Esophagus muscularis mucosa (tissue), 4 donors: ENCODE measurements at regions not wholly inside any gene's neighbourhood (a gene's known extent, or its start where the extent isn't known, plus 50 kb on each side); places are given as distances from the start of the nearest gene placed in this dataset.
A peak's percentile ranks its signal among the peaks of the same experiment; 100 is the strongest.
"Not testable (repeated sequence)": the region's sequence is repeated elsewhere in the genome, so short reads cannot be mapped to it uniquely, and the experiment has no call there.

ENCODE experiments used
- DNase-seq: peaks from one replicate; pipeline ENCODE4 v3.0.0-alpha.2; 2017; ENCODE audit errors: extremely low spot score
- H3K27ac ChIP-seq, 4 donors: fragments of 200-600 bp; sonication (generic); replicated peaks in 1 of 4; 1 replicate in 3 of 4; 2 replicates in 1 of 4; pipeline ENCODE4 v1.5.1; 2016 to 2019; ENCODE audit warnings: mild to moderate bottlenecking in 1 of 4
- H3K27me3 ChIP-seq, 4 donors: fragments of 200-600 bp; sonication (generic); one replicate each; pipeline versions ENCODE4 v1.5.1 to v1.6.0; 2016 to 2019
- H3K36me3 ChIP-seq, 4 donors: fragments of 200-600 bp; sonication (generic); one replicate each; pipeline ENCODE4 v1.5.1; 2016 to 2019
- H3K4me1 ChIP-seq, 4 donors: fragments of 200-600 bp; sonication (generic); one replicate each; pipeline ENCODE4 v1.5.1; 2016 to 2019
- H3K4me3 ChIP-seq, 4 donors: fragments of 200-600 bp; sonication (generic); 1 replicate in 2 of 4; 2 replicates in 2 of 4; pipeline ENCODE4 v1.5.1; 2016 to 2019; ENCODE audit warnings: mild to moderate bottlenecking in 4 of 4, moderate library complexity in 1 of 4
- H3K9me3 ChIP-seq, 4 donors: fragments of 200-600 bp; sonication (generic); 1 replicate in 3 of 4; 2 replicates in 1 of 4; pipeline ENCODE4 v1.5.1; 2016 to 2019
- EP300 ChIP-seq: sonication (generic); formaldehyde crosslinking; IDR thresholded peaks from one replicate; pipeline ENCODE4 v1.6.1; 2017; ENCODE audit warnings: antibody characterized with exemption
- POLR2A ChIP-seq: fragments of 450-650 bp; IDR thresholded peaks from one replicate; pipeline ENCODE4 v1.6.1; 2017; ENCODE audit warnings: antibody characterized with exemption, moderate library complexity, mild to moderate bottlenecking, low read depth
- POLR2AphosphoS5 ChIP-seq, 2 donors: sonication (generic); formaldehyde crosslinking; IDR thresholded peaks; one replicate each; pipeline ENCODE4 v1.6.1; 2017; ENCODE audit warnings: antibody characterized with exemption in 2 of 2
- WGBS: methylation state at CpG from one replicate; pipeline ENCODE4 v1.1.5; 2018; 5-methylcytosine and 5-hydroxymethylcytosine counted together
- intact Hi-C: fragments of 100-400 bp; cut with DNase I; formaldehyde crosslinking; loops from one replicate; pipeline ENCODE4 v1.15.1; 2023
- TF ChIP-seq, protein P1 (sequence below), 3 experiments: fragments of 200-600 bp in 2 of 3; fragments of 450-650 bp in 1 of 3; sonication (generic) in 2 of 3; IDR thresholded peaks; one replicate each; pipeline ENCODE4 v1.5.1; 2017 to 2019; ENCODE audit warnings: antibody characterized with exemption in 3 of 3, mild to moderate bottlenecking in 2 of 3, moderate library complexity in 1 of 3

DNA sequence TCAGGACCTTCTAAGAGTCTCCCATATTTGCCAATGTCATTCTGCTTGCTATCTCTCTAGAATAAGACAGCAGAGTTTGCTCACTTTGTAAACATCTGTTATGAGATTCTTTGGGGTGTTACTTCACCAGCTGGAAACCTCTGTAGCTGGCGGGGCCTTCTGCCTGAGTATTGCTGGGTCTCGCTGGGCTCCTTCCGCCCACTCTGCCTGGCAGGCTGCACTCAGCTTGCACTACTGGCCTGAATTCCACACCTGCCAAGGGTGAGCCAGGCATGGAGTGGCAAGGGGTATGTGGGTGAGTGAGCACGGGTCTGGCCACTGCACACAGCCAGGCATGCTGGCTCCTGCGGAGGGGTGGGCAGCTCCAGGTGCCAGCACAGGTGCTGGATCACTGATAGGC, 267.3 kb upstream of the PDE3A start:
- no peaks in the 10 kb centered on the region for H3K9me3 ChIP-seq
- WGBS: 75% methylated on average over 5 of the region's 5 CpGs
- TF ChIP-seq, protein P1, sequence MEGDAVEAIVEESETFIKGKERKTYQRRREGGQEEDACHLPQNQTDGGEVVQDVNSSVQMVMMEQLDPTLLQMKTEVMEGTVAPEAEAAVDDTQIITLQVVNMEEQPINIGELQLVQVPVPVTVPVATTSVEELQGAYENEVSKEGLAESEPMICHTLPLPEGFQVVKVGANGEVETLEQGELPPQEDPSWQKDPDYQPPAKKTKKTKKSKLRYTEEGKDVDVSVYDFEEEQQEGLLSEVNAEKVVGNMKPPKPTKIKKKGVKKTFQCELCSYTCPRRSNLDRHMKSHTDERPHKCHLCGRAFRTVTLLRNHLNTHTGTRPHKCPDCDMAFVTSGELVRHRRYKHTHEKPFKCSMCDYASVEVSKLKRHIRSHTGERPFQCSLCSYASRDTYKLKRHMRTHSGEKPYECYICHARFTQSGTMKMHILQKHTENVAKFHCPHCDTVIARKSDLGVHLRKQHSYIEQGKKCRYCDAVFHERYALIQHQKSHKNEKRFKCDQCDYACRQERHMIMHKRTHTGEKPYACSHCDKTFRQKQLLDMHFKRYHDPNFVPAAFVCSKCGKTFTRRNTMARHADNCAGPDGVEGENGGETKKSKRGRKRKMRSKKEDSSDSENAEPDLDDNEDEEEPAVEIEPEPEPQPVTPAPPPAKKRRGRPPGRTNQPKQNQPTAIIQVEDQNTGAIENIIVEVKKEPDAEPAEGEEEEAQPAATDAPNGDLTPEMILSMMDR (IDR thresholded peaks at IDR 0.05): no peak
- TF ChIP-seq EP300: no peak
- no peak for TF ChIP-seq POLR2AphosphoS5 (IDR thresholded peaks at IDR 0.05)
- TF ChIP-seq POLR2A: no peak
- intact Hi-C loops: no loop called here
- H3K36me3 ChIP-seq: no peaks in the 10 kb centered on the region
- H3K27me3 ChIP-seq: no peaks in the 10 kb centered on the region
- H3K27ac ChIP-seq: no peak overlapping the region
- H3K4me3 ChIP-seq: no peak overlapping the region
- H3K4me1 ChIP-seq: peaks cover 10 to 43% (median 41%) of the 10 kb centered on the region in 4 donors
- DNase-seq: no peak

DNA sequence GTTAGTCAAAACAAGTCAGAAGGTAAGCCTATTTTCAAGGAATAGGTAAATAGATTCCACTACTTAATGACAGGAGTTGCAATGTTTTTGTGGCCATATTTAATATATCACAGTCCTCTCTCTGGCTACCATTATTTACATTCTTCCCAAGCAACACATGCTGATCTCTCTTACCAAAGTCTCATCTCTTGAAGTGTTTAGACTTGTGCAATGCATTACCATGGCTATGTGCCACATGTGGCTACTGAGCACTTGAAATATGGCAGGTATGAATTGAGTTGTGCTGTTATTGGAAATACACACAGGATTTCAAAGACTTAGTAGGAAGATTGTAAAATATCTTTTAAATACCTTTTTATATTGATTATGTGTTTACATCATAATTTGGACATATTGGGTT, 262.4 kb upstream of the PDE3A start:
- Histone ChIP-seq H3K4me1 (peaks cover 13 to 36% (median 17%) of the 10 kb centered on the region in 4 donors), H3K4me3 (no peak overlapping the region), H3K27ac (no peak overlapping the region), H3K27me3 (no peaks in the 10 kb centered on the region), H3K9me3 (no peaks in the 10 kb centered on the region), H3K36me3 (no peaks in the 10 kb centered on the region)
- DNase-seq: no peak
- TF ChIP-seq EP300: no peak
- no peak for TF ChIP-seq POLR2A
- TF ChIP-seq, protein P1 (IDR thresholded peaks at IDR 0.05): no peak
- peak in 1 of 2 donors; percentile 27 for TF ChIP-seq POLR2AphosphoS5 (IDR thresholded peaks at IDR 0.05)
- intact Hi-C loops: no loop called here

DNA sequence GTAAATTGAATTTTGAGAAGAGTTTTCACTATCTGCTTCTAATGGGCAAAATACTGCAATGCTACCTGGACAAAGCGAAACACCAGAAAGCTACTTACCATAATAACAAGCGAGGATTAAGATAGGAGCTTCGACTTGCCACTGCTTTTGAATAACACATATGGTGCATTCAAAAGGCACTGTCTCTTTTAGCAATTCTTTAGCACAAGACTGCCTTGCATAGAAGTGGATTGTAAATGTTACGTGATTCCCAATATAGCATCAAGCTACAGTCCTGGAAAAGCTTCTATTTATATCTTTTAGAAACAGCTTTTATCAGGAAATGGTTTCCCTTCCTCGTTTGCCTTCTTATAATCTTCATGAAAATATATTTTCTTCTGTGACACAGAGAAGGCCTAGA, 258.7 kb upstream of the PDE3A start:
- Histone ChIP-seq H3K27ac (peak overlapping the region in 1 of 4 donors; percentile 17), H3K27me3 (no peaks in the 10 kb centered on the region), H3K4me1 (peaks cover 10 to 33% (median 12%) of the 10 kb centered on the region in 4 donors), H3K9me3 (no peaks in the 10 kb centered on the region), H3K36me3 (no peaks in the 10 kb centered on the region), H3K4me3 (no peak overlapping the region)
- intact Hi-C loops: no loop called here
- no peak for DNase-seq
- TF ChIP-seq EP300 (no peak), POLR2A (no peak), POLR2AphosphoS5 (IDR thresholded peaks at IDR 0.05) (no peak)
- TF ChIP-seq, protein P1 (IDR thresholded peaks at IDR 0.05): no peak
- WGBS: 65% methylated on average over 5 of the region's 5 CpGs

DNA sequence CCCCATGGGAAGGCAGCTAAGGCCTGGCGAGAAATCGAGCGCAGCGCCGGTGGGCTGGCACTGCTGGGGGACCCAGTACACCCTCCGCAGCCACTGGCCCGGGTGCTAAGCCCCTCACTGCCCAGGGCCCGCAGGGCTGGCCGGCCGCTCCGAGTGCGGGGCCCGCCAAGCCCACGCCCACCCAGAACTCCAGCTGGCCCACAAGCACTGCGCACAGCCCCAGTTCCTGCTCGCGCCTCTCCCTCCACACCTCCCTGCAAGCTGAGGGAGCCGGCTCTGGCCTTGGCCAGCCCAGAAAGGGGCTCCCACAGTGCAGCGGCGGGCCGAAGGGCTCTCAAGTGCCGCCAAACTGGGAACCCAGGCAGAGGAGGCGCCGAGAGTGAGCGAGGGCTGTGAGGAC, 253.0 kb upstream of the PDE3A start:
- peaks cover 0 to 13% (median 4%) of the 10 kb centered on the region in 4 donors for H3K9me3 ChIP-seq
- H3K4me3 ChIP-seq, DNase-seq, H3K27me3 ChIP-seq, H3K27ac ChIP-seq, H3K4me1 ChIP-seq, H3K36me3 ChIP-seq, intact Hi-C loops: not testable (repeated sequence)
- whole genome bisulfite sequencing: 98% methylated on average over 20 of the region's 25 CpGs

DNA sequence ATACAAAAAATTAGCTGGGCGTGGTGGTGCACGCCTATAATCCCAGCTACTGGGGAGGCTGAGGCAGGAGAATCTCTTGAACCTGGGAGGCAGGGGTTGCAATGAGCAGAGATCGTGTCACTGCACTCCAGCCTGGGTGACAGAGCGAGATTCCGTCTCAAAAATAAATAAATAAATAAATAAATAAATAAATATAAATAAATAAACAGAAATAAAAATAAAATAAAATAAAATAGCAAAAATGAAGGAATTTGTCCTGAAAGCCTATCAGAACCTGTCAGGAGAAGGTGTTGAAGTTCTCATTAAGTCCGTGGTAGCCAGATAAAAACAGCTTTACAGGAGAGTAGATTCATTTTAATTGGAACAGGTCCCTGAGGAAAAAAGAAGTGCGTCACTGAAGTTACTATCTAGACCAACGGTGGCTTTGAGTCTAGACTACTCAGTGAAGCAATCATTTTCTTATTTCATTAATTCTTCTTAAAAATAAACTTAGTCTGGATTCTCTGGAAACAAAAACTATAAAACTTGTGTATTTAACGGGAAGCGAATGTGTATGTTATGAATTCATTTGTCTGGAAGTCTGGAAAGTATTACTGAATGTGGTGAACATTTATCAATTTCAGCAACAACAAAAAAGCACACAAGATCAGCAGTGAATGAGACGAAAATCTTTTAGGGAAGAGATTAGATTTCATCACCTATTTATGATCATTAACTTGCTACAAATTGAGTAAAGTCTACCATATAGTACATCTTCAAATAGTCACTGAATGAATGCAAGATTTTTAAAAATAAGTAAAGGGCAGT, 248.5 kb upstream of the PDE3A start:
- Histone ChIP-seq H3K27ac (no peak overlapping the region), H3K36me3 (no peaks in the 10 kb centered on the region), H3K27me3 (no peaks in the 10 kb centered on the region), H3K4me3 (no peak overlapping the region), H3K9me3 (peaks cover 0 to 13% (median 4%) of the 10 kb centered on the region in 4 donors), H3K4me1 (peaks cover 0 to 9% (median 7%) of the 10 kb centered on the region in 4 donors)
- TF ChIP-seq, protein P1 (IDR thresholded peaks at IDR 0.05): no peak
- TF ChIP-seq POLR2A (no peak), EP300 (no peak), POLR2AphosphoS5 (IDR thresholded peaks at IDR 0.05) (no peak)
- intact Hi-C loops: no loop called here
- 70% methylated on average over 11 of the region's 11 CpGs for WGBS
- no peak for DNase-seq
